C4-2B (cell line): ENCODE measurements at regions not wholly inside any gene's neighbourhood (a gene's known extent, or its start where the extent isn't known, plus 50 kb on each side); places are given as distances from the start of the nearest gene placed in this dataset.

Experiments used
- H3K27ac ChIP-seq: fragments of 450-650 bp; 2 replicates; pipeline ENCODE4 v1.5.1; 2017
- ZFX ChIP-seq: fragments of 450-650 bp; IDR thresholded peaks from 2 replicates; pipeline ENCODE4 v1.6.1; 2017
- TF ChIP-seq, protein P1 (sequence below): fragments of 450-650 bp; conservative IDR thresholded peaks from 2 replicates; pipeline ENCODE4 v1.5.1; 2017; ENCODE audit warnings: mild to moderate bottlenecking

DNA sequence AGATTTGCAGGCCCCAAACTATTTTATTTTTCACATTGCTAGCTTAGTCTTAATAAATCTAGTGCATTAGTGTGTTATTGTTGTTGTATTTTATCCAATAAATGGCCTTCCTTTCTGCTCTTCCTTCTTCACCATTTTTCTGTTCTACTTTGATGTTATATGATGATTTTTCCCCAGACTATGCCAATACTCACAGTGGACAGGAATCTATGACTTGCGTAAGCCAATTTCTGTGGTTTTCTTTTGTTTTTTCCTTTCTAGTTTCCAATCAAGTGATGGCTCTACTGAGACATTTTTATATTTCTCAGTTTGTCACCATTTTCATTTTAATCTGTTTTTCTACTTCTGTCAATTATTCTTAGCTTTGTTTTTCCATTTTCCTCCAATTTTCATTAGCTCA is 106.8 kb upstream of the FBXL7 start:
- TF ChIP-seq, protein P1, sequence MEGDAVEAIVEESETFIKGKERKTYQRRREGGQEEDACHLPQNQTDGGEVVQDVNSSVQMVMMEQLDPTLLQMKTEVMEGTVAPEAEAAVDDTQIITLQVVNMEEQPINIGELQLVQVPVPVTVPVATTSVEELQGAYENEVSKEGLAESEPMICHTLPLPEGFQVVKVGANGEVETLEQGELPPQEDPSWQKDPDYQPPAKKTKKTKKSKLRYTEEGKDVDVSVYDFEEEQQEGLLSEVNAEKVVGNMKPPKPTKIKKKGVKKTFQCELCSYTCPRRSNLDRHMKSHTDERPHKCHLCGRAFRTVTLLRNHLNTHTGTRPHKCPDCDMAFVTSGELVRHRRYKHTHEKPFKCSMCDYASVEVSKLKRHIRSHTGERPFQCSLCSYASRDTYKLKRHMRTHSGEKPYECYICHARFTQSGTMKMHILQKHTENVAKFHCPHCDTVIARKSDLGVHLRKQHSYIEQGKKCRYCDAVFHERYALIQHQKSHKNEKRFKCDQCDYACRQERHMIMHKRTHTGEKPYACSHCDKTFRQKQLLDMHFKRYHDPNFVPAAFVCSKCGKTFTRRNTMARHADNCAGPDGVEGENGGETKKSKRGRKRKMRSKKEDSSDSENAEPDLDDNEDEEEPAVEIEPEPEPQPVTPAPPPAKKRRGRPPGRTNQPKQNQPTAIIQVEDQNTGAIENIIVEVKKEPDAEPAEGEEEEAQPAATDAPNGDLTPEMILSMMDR: no peak
- no peak for TF ChIP-seq ZFX
- no peak overlapping the region for H3K27ac ChIP-seq

DNA sequence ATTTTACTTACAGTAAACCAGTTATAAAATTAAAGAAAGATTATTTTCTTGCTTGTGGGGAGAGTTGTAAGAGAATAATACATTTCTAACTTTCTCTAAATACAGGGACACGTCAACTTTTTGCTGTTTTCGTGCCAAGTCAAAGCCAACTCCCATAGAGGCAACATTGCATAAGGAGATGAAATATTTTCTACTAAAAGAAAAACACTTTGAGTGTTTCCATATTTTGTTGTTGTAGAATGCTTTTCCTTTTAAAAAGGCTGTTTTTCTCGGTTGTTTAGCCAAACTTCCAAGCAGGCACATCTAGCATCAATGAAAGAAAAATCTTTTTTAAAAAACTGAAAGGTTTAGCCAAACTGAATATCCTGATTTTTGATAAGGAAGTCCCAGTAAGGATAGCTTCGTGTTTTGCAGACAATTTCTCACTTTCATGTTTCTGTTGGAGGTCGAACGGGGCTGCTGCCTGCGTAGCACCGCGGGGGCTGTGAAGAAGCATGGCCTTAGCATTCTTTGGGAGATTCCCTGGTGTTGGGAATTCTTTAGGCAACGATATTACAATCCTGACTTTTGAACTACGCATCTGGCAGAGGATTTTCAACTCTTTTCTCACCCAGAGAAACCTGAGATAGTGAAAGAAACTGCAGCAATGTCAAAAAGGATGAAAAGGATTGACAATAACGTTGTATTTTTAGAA is 108.1 kb upstream of the FBXL7 start:
- TF ChIP-seq ZFX: no peak
- TF ChIP-seq, protein P1: no peak
- H3K27ac ChIP-seq: no peak overlapping the region

DNA sequence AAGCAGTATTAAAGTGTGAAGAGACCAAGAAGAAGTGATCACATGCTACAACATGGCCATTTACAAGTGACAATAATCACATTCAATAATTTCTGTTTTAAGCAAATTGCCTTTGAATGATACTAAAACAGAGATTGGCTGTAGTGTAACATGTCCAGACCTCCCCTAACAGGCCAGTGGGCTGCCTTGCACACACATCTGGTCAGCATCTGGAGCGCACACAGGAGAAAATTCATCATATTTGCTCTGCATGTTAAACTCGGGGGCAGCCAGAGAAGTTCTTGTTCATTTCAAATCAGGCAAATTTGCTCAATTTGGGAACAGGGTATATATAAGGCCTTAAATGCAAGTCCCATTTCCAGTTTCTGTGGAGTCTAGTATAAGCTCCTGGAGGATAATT is 111.1 kb upstream of the FBXL7 start:
- H3K27ac ChIP-seq: no peak overlapping the region

DNA sequence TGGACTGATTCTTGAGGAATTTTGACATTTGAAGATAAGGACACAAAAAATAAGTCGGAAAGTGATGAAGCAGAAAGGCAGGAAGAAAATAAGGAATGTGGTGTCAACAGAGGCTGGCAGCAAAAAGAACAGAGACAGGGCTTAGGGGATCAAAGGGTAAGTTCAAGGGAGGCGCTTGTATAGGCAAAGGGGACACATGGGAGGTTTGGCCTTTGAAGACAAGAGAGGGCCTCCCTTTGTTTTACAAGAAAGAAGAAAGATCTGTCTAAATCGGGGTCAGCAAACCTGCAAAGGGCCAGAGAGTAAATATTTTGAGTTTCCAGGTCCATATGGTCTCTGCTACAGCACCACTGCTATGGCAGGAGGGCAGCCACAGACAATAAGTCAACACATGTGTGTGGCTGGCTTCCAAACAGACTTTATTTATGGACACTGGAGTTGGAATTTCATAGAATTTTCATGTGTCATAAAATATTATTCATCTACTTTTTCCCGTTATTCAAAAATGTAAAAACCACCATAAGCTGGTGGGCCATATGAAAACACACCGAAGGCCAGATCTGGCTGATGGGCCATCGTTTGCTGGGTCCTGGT is 112.0 kb upstream of the FBXL7 start:
- no peak overlapping the region for H3K27ac ChIP-seq
- TF ChIP-seq, protein P1: no peak
- TF ChIP-seq ZFX: no peak

More for the DNA sequence above, 111.1 kb upstream of the FBXL7 start:
- TF ChIP-seq, protein P1: no peak
- TF ChIP-seq ZFX: no peak

DNA sequence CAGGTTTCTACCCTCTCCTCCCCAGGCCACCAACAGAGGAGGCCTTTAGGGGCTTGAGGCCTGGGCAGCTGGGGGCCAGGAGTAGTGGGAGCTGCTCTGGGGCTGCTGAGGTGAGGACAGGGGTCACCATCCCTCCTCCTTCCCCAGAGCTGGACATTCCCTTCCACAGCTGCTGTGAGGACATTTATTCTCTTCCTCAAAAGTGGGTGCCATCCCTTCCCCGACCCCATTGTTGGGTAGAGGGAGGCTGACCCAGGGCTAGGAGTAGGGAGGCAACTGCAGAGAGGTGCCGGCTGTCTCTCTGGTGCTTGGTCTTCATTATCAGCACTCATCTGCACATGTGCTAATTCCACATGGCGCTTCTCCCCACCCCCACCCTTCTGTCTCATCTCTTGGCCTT is 113.9 kb upstream of the FBXL7 start:
- TF ChIP-seq, protein P1: no peak
- no peak for TF ChIP-seq ZFX
- no peak overlapping the region for H3K27ac ChIP-seq

DNA sequence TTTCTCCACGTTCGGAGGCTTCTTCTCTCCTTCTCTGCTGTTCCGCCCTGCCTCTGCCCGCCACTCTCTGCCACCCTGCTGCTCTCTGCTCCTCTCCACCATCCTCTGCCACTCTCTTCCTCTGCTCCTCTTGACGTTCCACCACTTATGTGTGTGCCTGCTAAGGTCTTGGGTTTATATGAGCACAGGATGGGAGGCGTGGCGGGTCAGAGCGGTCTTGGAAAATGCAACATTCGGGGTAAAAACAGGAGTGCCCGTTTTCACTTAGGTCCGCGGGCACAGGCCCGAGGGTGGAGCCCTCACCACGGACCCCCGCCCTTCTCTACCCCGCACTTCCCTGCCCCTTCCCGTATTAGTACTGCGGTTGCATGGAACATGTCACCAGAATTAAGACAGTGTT is 114.4 kb upstream of the FBXL7 start:
- no peak for TF ChIP-seq ZFX
- TF ChIP-seq, protein P1: no peak
- H3K27ac ChIP-seq: no peak overlapping the region

DNA sequence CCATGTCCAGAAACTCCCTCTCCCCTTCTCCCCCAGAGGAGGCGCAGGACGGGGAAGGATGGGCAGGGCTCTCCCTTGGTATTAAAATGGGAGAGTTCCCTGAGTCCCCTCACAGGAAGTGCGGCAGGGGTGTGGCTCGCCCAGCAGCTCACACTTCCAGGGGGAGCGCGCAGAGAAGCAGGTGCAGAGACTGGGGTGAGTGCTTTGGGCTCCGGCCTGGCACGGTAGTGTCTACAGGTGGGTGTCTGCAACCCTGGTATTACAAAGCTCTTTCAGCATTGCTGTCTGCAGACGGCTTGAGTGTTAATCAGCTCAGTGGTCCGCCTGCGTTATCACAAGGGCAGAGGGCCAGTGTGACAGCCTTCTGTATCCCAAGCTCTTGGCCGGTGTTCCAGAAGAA is 114.9 kb upstream of the FBXL7 start:
- no peak overlapping the region for H3K27ac ChIP-seq
- no peak for TF ChIP-seq ZFX
- TF ChIP-seq, protein P1: no peak
